Small intestine (tissue), 7 donors: ENCODE measurements at regions not wholly inside any gene's neighbourhood (a gene's known extent, or its start where the extent isn't known, plus 50 kb on each side); places are given as distances from the start of the nearest gene placed in this dataset.

Source experiments
- DNase-seq, 2 donors: peaks; one replicate each; pipeline versions ENCODE4 v3.0.0 to v3.0.0-alpha.2; 2013
- FAIRE-seq: peaks from 2 replicates; lab custom pipeline; 2012; peaks lifted over from hg19 to GRCh38; lab: Jason Lieb, UNC
- H3K27ac ChIP-seq, 3 donors: one replicate each; pipeline ENCODE4 v1.5.1; 2013; ENCODE audit warnings: low read length in 2 of 3, mild to moderate bottlenecking in 2 of 3, control low read depth in 1 of 3, inconsistent platforms in 1 of 3, low read depth in 1 of 3, moderate library complexity in 1 of 3
- H3K27me3 ChIP-seq, 3 donors: one replicate each; pipeline ENCODE4 v1.6.1; 2013; ENCODE audit warnings: low read length in 3 of 3, inconsistent platforms in 1 of 3; ENCODE audit not compliant: control insufficient read depth in 3 of 3, insufficient read depth in 3 of 3
- H3K36me3 ChIP-seq, 3 donors: one replicate each; pipeline ENCODE4 v1.6.1; 2013; ENCODE audit warnings: low read length in 3 of 3, inconsistent platforms in 1 of 3, low read depth in 1 of 3, mild to moderate bottlenecking in 1 of 3, moderate library complexity in 1 of 3; ENCODE audit not compliant: control insufficient read depth in 3 of 3, insufficient read depth in 2 of 3
- H3K4me1 ChIP-seq, 3 donors: one replicate each; pipeline ENCODE4 v1.6.1; 2013; ENCODE audit warnings: low read length in 2 of 3, inconsistent platforms in 1 of 3, low read depth in 1 of 3, mild to moderate bottlenecking in 1 of 3, moderate library complexity in 1 of 3; ENCODE audit not compliant: control insufficient read depth in 3 of 3, insufficient read depth in 2 of 3
- H3K4me3 ChIP-seq, 3 donors: one replicate each; pipeline ENCODE4 v1.5.1; 2013; ENCODE audit warnings: low read length in 3 of 3, control low read depth in 1 of 3, inconsistent platforms in 1 of 3, low read depth in 1 of 3, mild to moderate bottlenecking in 1 of 3, moderate library complexity in 1 of 3
- H3K9me3 ChIP-seq, 2 donors: one replicate each; pipeline ENCODE4 v1.6.1; 2013; ENCODE audit warnings: low read depth in 1 of 2, low read length in 1 of 2; ENCODE audit not compliant: control insufficient read depth in 2 of 2, insufficient read depth in 1 of 2
- WGBS, 3 donors: extraction: QIAGEN DNeasy Blood & Tissue Kit; methylation state at CpG; one replicate each; pipeline ENCODE4 v1.1.7; 2013; 5-methylcytosine and 5-hydroxymethylcytosine counted together
- donor health status: healthy with polysubstance abuse.
- donor health status: control.
- donor health status: control.
- donor health status: Bipolar disorder and iron deficiency.
- donor health status: healthy.

DNA sequence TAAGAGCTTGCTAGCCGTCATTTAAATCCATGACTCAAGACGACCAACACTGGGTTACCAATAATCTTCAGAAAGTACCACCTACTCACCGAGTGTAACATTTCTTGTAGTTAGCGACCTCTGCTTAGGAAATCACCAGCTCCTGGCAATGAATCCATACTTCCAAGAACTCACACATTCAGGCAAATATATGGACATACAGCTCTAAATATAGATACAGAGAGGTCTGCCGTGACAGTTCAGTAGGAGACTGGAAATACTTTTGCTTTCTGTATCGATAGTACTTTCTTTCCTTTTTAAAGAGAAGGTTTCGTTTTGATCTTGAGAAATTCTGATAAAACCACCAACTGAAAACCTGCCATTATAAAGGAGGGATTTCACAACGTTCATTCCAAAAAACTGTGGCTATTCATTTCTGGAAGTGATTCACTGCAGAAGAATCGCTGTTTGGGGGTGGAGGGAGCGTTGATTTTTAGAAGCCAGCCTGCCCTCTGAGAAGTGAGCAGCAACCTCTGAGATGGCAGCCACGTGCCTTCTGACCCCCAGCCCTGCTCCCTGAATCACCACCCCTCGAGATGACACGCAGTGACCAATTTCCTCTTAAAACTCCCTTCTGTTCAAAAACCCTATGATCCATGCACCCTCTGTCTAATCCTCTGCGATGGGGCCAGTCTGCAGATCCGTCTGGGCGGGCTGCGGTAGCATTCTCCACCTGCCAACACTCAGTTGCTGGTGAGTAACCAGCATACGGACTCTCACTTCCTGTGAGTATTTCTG lies 179.0 kb upstream of the KLF14 start:
- DNase-seq (peak in 1 of 2 donors; percentile 78), FAIRE-seq (no peak)
- no peaks in the 10 kb centered on the region for H3K27me3 ChIP-seq
- peak overlapping the region; percentile 11 to 51 (median 51) for H3K4me3 ChIP-seq
- no peaks in the 10 kb centered on the region for H3K9me3 ChIP-seq
- 1 to 12% (median 6%) methylated on average over 18 of the region's 18 CpGs for WGBS, 3 donors
- peaks cover 12 to 22% (median 19%) of the 10 kb centered on the region in 3 donors for H3K4me1 ChIP-seq
- peak overlapping the region; percentile 47 to 97 (median 88) for H3K27ac ChIP-seq
- H3K36me3 ChIP-seq: no peaks in the 10 kb centered on the region

DNA sequence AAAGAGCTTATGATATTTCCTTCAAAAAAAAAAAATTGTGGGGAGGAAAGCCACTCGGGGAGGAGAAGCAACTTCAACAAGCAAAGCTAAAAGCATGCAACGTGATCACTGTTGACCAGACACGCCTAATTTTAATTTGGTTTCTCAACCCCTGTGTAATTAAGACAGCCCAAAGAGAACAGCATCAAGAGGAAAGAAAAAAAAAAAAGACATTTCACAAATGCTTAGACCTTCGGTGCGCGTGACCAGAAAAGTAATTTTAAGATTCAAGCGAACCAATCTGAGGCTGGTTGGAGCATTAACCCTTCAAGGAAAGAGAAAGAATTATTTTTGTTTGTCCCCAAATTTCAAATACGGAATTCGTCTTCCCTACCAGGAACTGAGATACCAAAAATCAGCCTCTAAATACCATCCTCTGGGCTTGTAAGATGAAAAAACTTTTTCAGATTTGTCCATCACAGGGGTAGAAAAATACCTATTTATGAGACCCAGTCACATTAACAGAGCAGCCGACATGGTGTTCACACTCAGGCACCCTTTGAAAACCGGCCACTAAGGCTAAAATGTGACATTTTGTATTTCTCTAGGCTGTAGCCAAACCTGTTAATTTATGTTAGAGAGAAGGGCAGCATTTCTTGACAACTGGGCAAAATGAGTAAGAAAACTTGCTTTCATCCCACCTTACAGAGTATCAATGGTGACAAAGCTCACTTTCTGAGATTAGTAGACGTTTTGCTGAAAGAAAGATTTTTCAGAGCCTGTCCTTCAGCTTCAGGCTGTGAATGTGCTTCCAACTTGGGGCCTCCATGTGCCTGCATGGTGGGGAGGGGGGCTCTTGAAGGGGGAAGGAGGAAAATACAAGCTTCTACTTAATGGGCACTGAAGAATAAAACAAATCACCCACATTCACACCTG lies 179.9 kb upstream of the KLF14 start:
- H3K27ac ChIP-seq: peak overlapping the region; percentile 47 to 97 (median 88)
- DNase-seq (peak in 1 of 2 donors; percentile 8), FAIRE-seq (no peak)
- no peaks in the 10 kb centered on the region for H3K27me3 ChIP-seq
- no peaks in the 10 kb centered on the region for H3K36me3 ChIP-seq
- peak overlapping the region in 1 of 3 donors; percentile 51 for H3K4me3 ChIP-seq
- WGBS, 3 donors: 8 to 29% (median 11%) methylated on average over 12 of the region's 12 CpGs
- peaks cover 15 to 23% (median 22%) of the 10 kb centered on the region in 3 donors for H3K4me1 ChIP-seq
- H3K9me3 ChIP-seq: no peaks in the 10 kb centered on the region

DNA sequence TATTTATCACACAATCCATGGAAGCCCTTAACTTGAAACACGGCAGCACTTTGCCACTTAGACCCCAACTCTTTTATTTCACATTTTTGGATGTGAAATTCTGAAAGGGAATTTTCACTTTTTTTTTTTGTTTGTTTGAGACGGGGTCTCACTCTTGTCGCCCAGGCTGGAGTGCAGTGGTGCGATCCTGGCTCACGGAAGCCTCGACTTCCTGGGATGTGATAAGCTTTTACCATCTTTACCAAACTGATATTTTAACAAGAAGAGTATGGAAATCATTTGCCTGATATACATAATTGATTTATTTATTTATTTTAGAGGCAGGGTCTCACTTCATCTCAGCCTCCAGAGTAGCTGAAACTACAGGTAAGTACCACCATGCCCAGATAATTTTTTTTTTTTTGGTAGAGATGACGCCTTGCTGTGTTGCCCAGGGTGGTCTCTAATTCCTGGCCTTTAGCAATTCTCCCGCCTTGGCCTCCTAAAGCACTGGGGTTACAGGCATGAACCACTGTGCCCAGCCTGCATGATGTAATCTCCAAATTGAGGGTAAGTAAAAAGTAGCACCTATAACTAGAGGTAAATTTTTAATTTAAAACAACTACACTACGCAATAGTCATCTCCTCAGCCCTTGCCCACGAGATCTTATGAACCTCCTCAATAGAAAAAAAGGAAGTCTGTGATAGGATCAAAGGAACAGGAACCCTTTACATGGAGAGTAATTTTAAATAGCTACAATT lies 180.7 kb upstream of the KLF14 start:
- no peaks in the 10 kb centered on the region for H3K27me3 ChIP-seq
- H3K9me3 ChIP-seq: no peaks in the 10 kb centered on the region
- WGBS, 3 donors: 75 to 90% (median 76%) methylated on average over 10 of the region's 10 CpGs
- no peak overlapping the region for H3K4me3 ChIP-seq
- peaks cover 11 to 23% (median 22%) of the 10 kb centered on the region in 3 donors for H3K4me1 ChIP-seq
- FAIRE-seq: no peak
- no peaks in the 10 kb centered on the region for H3K36me3 ChIP-seq
- DNase-seq: no peak
- peak overlapping the region in 2 of 3 donors; percentile 22 to 97 for H3K27ac ChIP-seq

DNA sequence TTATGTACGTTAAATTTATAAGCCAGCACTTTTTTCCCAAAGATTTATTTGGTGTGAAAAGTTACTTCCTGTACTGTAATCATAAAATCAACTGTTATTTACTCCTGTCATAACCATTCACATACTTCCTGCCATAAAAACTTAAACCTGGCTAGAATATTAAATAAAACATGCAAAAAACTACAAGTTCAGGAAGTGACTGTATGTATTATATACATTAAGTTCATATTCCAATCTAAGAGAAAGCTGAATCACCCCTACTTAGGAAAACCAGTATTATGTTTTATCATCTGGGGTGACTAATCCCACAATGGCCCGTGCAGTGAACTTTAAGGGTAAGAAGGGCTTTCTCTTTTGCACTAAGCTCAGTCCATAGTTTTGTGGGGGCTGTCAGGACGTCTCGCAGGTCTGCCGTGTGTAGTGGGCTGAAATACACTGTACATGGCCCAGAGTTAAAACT lies 183.7 kb upstream of the KLF14 start:
- Histone ChIP-seq H3K36me3 (no peaks in the 10 kb centered on the region), H3K4me3 (no peak overlapping the region), H3K27ac (peak overlapping the region; percentile 16 to 69 (median 46)), H3K27me3 (no peaks in the 10 kb centered on the region), H3K9me3 (no peaks in the 10 kb centered on the region), H3K4me1 (peaks cover 13 to 37% (median 36%) of the 10 kb centered on the region in 3 donors)
- FAIRE-seq (no peak), DNase-seq (peak; percentile 67 to 82)
- WGBS, 3 donors: 10 to 43% (median 14%) methylated on average over 5 of the region's 5 CpGs

DNA sequence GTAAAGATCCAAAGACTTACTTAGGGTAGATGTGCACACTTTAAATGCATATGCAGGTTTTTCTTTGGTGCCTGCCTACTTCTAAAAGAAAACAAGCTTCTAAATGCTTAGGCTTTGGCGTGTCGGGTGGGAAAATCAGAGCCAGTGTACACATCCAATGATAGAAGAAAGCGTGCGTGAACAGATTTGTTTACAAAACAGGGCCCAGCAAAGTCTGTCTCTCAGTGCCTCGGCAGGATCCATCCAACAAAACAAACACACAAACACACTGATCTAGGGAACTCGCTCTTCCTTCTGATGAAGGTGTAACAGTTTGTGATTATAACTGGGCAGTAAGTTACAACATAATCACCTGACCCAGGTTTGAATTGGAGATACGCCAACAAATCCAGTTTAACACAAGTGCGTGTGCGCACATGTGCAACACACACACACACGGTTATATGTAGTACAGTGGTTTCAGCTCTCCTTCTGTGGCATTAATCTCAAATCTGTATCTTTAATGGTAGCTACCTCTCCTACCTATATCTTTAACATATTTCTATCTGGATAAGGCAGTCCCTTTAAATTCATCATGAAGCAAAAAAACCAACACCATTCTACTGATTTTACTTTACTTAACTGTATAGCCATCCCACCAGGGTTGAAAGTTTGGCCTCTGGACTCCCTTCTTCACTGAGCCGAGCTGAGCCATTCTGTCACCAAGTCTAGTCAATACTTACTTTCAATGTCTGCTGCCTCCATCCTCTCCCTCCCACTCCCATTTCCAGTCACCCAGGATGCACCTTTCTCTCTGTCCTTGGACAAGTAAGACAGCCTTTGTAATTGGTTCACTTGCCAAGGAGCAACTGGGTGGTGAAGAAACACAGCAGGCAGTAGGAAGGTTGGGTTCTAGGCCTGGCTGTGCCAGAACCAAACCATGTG lies 184.4 kb upstream of the KLF14 start:
- FAIRE-seq (no peak), DNase-seq (peak in 1 of 2 donors; percentile 56)
- H3K4me1 ChIP-seq: peaks cover 13 to 38% (median 36%) of the 10 kb centered on the region in 3 donors
- no peak overlapping the region for H3K4me3 ChIP-seq
- no peaks in the 10 kb centered on the region for H3K27me3 ChIP-seq
- no peaks in the 10 kb centered on the region for H3K9me3 ChIP-seq
- H3K27ac ChIP-seq: peak overlapping the region; percentile 46 to 69 (median 58)
- no peaks in the 10 kb centered on the region for H3K36me3 ChIP-seq
- WGBS, 3 donors: 18 to 61% (median 32%) methylated on average over 11 of the region's 11 CpGs

DNA sequence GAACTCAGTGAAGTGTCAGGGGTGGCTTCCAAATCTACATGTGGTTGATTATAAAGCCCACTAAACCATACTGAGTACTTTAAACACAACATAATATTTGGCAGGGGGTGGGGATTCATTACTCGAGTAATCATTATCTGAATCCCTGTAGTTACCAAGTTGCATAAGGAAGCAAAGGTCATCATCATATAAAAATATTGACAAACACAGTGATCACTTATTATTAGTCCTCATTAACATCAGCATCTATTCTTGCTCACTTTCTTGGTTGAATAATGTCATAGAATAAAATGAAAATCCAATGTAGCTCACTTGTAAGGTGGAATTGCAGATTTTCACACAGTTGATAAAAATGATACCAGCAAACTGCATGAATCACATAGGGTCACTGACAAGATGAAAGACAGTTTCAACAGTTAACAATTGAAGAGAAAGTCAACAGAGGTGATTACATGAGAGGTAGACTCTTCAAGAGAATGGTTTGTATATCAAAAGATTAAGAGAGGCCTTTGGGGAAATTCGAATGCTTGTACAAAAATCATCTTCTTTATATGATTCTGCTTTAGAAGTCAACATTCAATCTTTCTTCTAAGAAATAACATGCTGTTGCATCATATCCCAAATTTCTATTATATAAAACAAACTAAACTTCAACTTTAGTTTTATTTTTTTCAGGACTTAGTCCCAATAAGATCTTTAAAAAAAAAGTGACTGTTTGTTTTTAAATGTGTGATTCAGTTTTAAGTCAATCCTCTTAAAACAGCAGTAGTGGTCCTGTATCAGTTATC lies 185.5 kb upstream of the KLF14 start:
- no peaks in the 10 kb centered on the region for H3K27me3 ChIP-seq
- H3K27ac ChIP-seq: peak overlapping the region in 1 of 3 donors; percentile 58
- FAIRE-seq (no peak), DNase-seq (peak in 1 of 2 donors; percentile 69)
- no peaks in the 10 kb centered on the region for H3K36me3 ChIP-seq
- H3K9me3 ChIP-seq: no peaks in the 10 kb centered on the region
- WGBS, 3 donors: 15 to 66% (median 38%) methylated on average over 2 of the region's 2 CpGs
- H3K4me3 ChIP-seq: no peak overlapping the region
- H3K4me1 ChIP-seq: peaks cover 13 to 38% (median 31%) of the 10 kb centered on the region in 3 donors

DNA sequence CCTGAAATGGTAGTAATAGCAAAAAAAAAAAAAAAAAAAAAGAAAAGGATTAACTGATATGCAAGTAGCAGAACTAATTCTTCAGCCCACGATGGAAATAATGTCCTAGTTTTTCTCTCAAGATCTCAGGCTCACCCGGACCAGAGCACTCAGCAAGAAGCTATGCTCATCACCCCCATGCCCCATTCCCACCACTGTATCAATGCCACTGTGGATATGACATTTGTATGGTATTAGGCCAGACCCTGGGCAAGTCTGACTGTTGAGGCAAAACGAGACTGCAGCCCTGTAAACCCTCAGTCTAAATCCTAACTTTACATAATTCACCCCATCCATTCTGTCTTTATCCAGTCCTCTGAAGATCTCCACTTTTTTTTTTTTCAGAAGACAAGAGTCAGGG lies 186.1 kb upstream of the KLF14 start:
- Histone ChIP-seq H3K27ac (peak overlapping the region in 1 of 3 donors; percentile 37), H3K4me1 (peaks cover 15 to 38% (median 30%) of the 10 kb centered on the region in 3 donors)
- no peak for FAIRE-seq

More for the DNA sequence above, 186.1 kb upstream of the KLF14 start:
- Histone ChIP-seq H3K4me3 (no peak overlapping the region), H3K9me3 (no peaks in the 10 kb centered on the region), H3K27me3 (no peaks in the 10 kb centered on the region), H3K36me3 (no peaks in the 10 kb centered on the region)
- 25 to 68% (median 40%) methylated on average over 3 of the region's 3 CpGs for WGBS, 3 donors
- no peak for DNase-seq
